Transverse colon (tissue), 4 donors: ENCODE measurements at regions not wholly inside any gene's neighbourhood (a gene's known extent, or its start where the extent isn't known, plus 50 kb on each side); places are given as distances from the start of the nearest gene placed in this dataset.
"Not testable (repeated sequence)": the region's sequence is repeated elsewhere in the genome, so short reads cannot be mapped to it uniquely, and the experiment has no call there.

ENCODE experiments used
- DNase-seq: peaks from one replicate; pipeline ENCODE4 v3.0.0-alpha.2; 2019
- H3K27ac ChIP-seq, 4 donors: fragments of 200-600 bp; sonication (generic); 2 replicates each; pipeline ENCODE4 v1.5.1; 2016 to 2018; ENCODE audit warnings: inconsistent platforms in 4 of 4
- H3K27me3 ChIP-seq: fragments of 200-600 bp; sonication (generic); 2 replicates; pipeline ENCODE4 v1.5.1; 2017; ENCODE audit warnings: inconsistent platforms
- H3K36me3 ChIP-seq, 4 donors: fragments of 200-600 bp; sonication (generic); 2 replicates each; pipeline ENCODE4 v1.5.1; 2017 to 2019; ENCODE audit warnings: inconsistent platforms in 4 of 4
- H3K4me1 ChIP-seq, 4 donors: fragments of 200-600 bp; sonication (generic); 2 replicates each; pipeline ENCODE4 v1.5.1; 2017 to 2020; ENCODE audit warnings: inconsistent platforms in 4 of 4
- H3K4me3 ChIP-seq, 4 donors: fragments of 200-600 bp; sonication (generic); 1 replicate in 1 of 4; 2 replicates in 3 of 4; pipeline versions ENCODE4 v1.5.1 to v1.6.1; 2017 to 2019; ENCODE audit warnings: inconsistent platforms in 4 of 4
- H3K9me3 ChIP-seq, 2 donors: fragments of 200-600 bp; sonication (generic); 2 replicates each; pipeline ENCODE4 v1.5.1; 2017 to 2019; ENCODE audit warnings: inconsistent platforms in 2 of 2
- CTCF ChIP-seq, 5 experiments: fragments of 200-600 bp in 3 of 5; fragments of 450-650 bp in 2 of 5; sonication (generic) in 3 of 5; IDR thresholded peaks; 1 replicate in 2 of 5; 2 replicates in 3 of 5; pipeline ENCODE4 v1.5.1; 2016 to 2017; ENCODE audit warnings: antibody characterized with exemption in 5 of 5, inconsistent platforms in 3 of 5, mild to moderate bottlenecking in 2 of 5, moderate library complexity in 1 of 5
- EP300 ChIP-seq: sonication (generic); formaldehyde crosslinking; IDR thresholded peaks from one replicate; pipeline ENCODE4 v1.6.1; 2017; ENCODE audit warnings: antibody characterized with exemption, low read depth
- POLR2A ChIP-seq: fragments of 450-650 bp; IDR thresholded peaks from one replicate; pipeline ENCODE4 v1.6.1; 2016; ENCODE audit warnings: antibody characterized with exemption, mild to moderate bottlenecking, moderate library complexity
- POLR2AphosphoS5 ChIP-seq, 3 donors: sonication (generic); formaldehyde crosslinking; IDR thresholded peaks; one replicate each; pipeline ENCODE4 v1.6.1; 2016; ENCODE audit warnings: antibody characterized with exemption in 3 of 3
- WGBS, 2 donors: methylation state at CpG; one replicate each; pipeline ENCODE4 v1.1.5; 2018; ENCODE audit warnings: low coverage in 1 of 2; 5-methylcytosine and 5-hydroxymethylcytosine counted together
- in situ Hi-C, 4 donors: fragments of 200-750 bp; cut with MboI; loops; one replicate each; pipeline versions ENCODE4 v1.15.0 to v1.15.1; 2017; ENCODE audit warnings: low sequenced_read_pairs in 3 of 4, low pct_ligation_motif_present in 1 of 4, low pct_unique_long_range_greater_than_20kb in 1 of 4
- intact Hi-C: fragments of 100-400 bp; cut with DNase I; formaldehyde crosslinking; loops from one replicate; pipeline ENCODE4 v1.15.1; 2023; ENCODE audit warnings: low total_unique reads

GRCh38 chr1:157325220-157325619, 187.0 kb upstream of the ETV3 start:
- Histone ChIP-seq H3K4me3 (no peak overlapping the region), H3K27ac (no peak overlapping the region), H3K27me3 (no peaks in the 10 kb centered on the region), H3K4me1 (no peaks in the 10 kb centered on the region), H3K9me3 (peaks cover 0 to 5% of the 10 kb centered on the region in 2 donors), H3K36me3 (no peaks in the 10 kb centered on the region)
- DNase-seq: no peak
- in situ Hi-C loops: no loop called here
- WGBS, 2 donors: 30% methylated on average over 1 of the region's 1 CpG; no CpG with 5 or more reads in 1 of the 2 donors
- intact Hi-C loops: no loop called here
- TF ChIP-seq EP300 (no peak), POLR2A (no peak), CTCF (IDR thresholded peaks at IDR 0.05) (no peak), POLR2AphosphoS5 (IDR thresholded peaks at IDR 0.05) (no peak)

- 75 to 97% methylated on average over 1 of the region's 1 CpG for WGBS, 2 donors
- H3K27me3 ChIP-seq, H3K4me3 ChIP-seq, H3K27ac ChIP-seq, DNase-seq, H3K36me3 ChIP-seq, in situ Hi-C loops, H3K4me1 ChIP-seq, intact Hi-C loops: not testable (repeated sequence)
- peaks cover 8 to 12% of the 10 kb centered on the region in 2 donors for H3K9me3 ChIP-seq
These were observed 183.8 kb upstream of the ETV3 start for GRCh38 chr1:157321972-157322371.

- Histone ChIP-seq H3K4me3 (no peak overlapping the region), H3K4me1 (no peaks in the 10 kb centered on the region), H3K36me3 (no peaks in the 10 kb centered on the region), H3K9me3 (peaks cover 8 to 18% of the 10 kb centered on the region in 2 donors), H3K27me3 (no peaks in the 10 kb centered on the region), H3K27ac (no peak overlapping the region)
- in situ Hi-C loops (no loop called here), intact Hi-C loops (no loop called here)
- no peak for DNase-seq
- no peak for TF ChIP-seq EP300
- no peak for TF ChIP-seq CTCF (IDR thresholded peaks at IDR 0.05)
- no peak for TF ChIP-seq POLR2A
- no peak for TF ChIP-seq POLR2AphosphoS5 (IDR thresholded peaks at IDR 0.05)
- WGBS, 2 donors: 85 to 99% methylated on average over 3 to 5 of the region's 5 CpGs
These were observed 181.4 kb upstream of the ETV3 start for GRCh38 chr1:157319567-157319966.

- H3K4me3 ChIP-seq, H3K27me3 ChIP-seq, H3K4me1 ChIP-seq, H3K27ac ChIP-seq, intact Hi-C loops, H3K36me3 ChIP-seq, in situ Hi-C loops, DNase-seq: not testable (repeated sequence)
- whole genome bisulfite sequencing, 2 donors: 91% methylated on average over 2 of the region's 2 CpGs; no CpG with 5 or more reads in 1 of the 2 donors
- H3K9me3 ChIP-seq: peaks cover 8 to 18% of the 10 kb centered on the region in 2 donors
These were observed 179.0 kb upstream of the ETV3 start for GRCh38 chr1:157317229-157317628.

GRCh38 chr1:157315544-157315943, 177.3 kb upstream of the ETV3 start:
- intact Hi-C loops (no loop called here), in situ Hi-C loops (no loop called here)
- peaks cover 0 to 14% (median 4%) of the 10 kb centered on the region in 4 donors for H3K4me1 ChIP-seq
- H3K27me3 ChIP-seq: no peaks in the 10 kb centered on the region
- no peak overlapping the region for H3K27ac ChIP-seq
- DNase-seq: no peak
- H3K4me3 ChIP-seq: no peak overlapping the region
- 76% methylated on average over 2 of the region's 2 CpGs; no CpG with 5 or more reads in 1 of the 2 donors for WGBS, 2 donors
- TF ChIP-seq CTCF (IDR thresholded peaks at IDR 0.05): no peak
- TF ChIP-seq POLR2A: no peak
- no peak for TF ChIP-seq EP300
- TF ChIP-seq POLR2AphosphoS5 (IDR thresholded peaks at IDR 0.05): no peak
- no peaks in the 10 kb centered on the region for H3K36me3 ChIP-seq
- H3K9me3 ChIP-seq: peaks cover 8 to 13% of the 10 kb centered on the region in 2 donors
